K562 (cell line): ENCODE measurements at regions not wholly inside any gene's neighbourhood (a gene's known extent, or its start where the extent isn't known, plus 50 kb on each side); places are given as distances from the start of the nearest gene placed in this dataset.

Experiments
- BRF1 ChIP-seq: IDR thresholded peaks from 3 replicates; pipeline ENCODE4 v1.6.1; 2011; ENCODE audit warnings: borderline replicate concordance, mild to moderate bottlenecking; ENCODE audit not compliant: insufficient read length; ENCODE audit errors: extremely low read depth
- FOXM1 ChIP-seq, 2 experiments: fragments of 450-650 bp in 1 of 2; sonication (generic) in 1 of 2; formaldehyde crosslinking in 1 of 2; IDR thresholded peaks; 2 replicates each; pipeline versions ENCODE4 v1.6.1 to v1.9.0; 2017 to 2022; ENCODE audit warnings: low read depth in 2 of 2, mild to moderate bottlenecking in 2 of 2, missing genetic modification reagents in 1 of 2, moderate library complexity in 1 of 2
- PHTF2 ChIP-seq: fragments of 250-450 bp; sonication (Bioruptor Pico); IDR thresholded peaks from 2 replicates; pipeline ENCODE4 v1.5.0; 2021; ENCODE audit warnings: mild to moderate bottlenecking
- ZNF143 ChIP-seq: sonication (generic); formaldehyde crosslinking; IDR thresholded peaks from 2 replicates; pipeline ENCODE4 v1.9.0; 2022; ENCODE audit warnings: mild to moderate bottlenecking, missing genetic modification reagents
- ZNF445 ChIP-seq: fragments of 250-450 bp; sonication (Bioruptor Pico); IDR thresholded peaks from 2 replicates; pipeline ENCODE4 v1.4.0; 2020; ENCODE audit warnings: low read depth, mild to moderate bottlenecking, moderate library complexity
- TF ChIP-seq, protein P1 (sequence below), 2 experiments: IDR thresholded peaks; 2 replicates each; pipeline ENCODE4 v1.6.1; 2011; ENCODE audit warnings: borderline replicate concordance in 1 of 2, control low read depth in 1 of 2, low read depth in 1 of 2, low read length in 1 of 2, mild to moderate bottlenecking in 1 of 2, mixed read lengths in 1 of 2, moderate library complexity in 1 of 2; ENCODE audit not compliant: insufficient read depth in 1 of 2, insufficient read length in 1 of 2, poor library complexity in 1 of 2, severe bottlenecking in 1 of 2; ENCODE audit errors: extremely low read depth in 1 of 2
- TF ChIP-seq, protein P2 (sequence below): sonication (generic); formaldehyde crosslinking; IDR thresholded peaks from 2 replicates; pipeline ENCODE4 v1.9.0; 2022; ENCODE audit warnings: mild to moderate bottlenecking, missing genetic modification reagents
- TF ChIP-seq, protein P3 (sequence below): fragments of 250-450 bp; sonication (Bioruptor Pico); IDR thresholded peaks from 2 replicates; pipeline ENCODE4 v1.8.0; 2021; ENCODE audit warnings: moderate library complexity, mild to moderate bottlenecking, inconsistent platforms

DNA sequence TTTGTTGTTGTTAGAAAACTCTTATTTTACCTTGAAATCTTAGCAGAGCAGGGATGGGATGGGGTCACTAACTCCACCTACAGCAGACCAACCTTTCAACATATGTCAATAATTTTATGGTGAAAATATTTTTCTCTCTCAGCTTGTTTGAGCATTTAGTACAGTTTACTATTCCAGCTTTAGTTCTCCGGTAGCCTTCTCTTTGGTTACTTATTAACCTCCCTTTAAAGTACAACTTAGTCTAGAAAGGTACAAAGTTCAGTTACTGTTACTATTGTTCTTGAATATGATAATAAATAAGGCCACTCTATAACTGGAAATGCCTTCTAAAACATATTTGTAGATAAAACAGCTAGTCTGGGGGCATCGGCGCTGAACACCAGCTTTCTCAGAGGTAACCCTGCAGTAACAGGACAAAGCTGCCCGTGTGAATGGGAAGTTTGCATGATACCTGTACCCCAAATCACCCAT lies 233.3 kb downstream of the PCSK1 start:
- TF ChIP-seq PHTF2 (CRISPR knock-in tag) (no peak), ZNF445 (CRISPR knock-in tag) (no peak), FOXM1 (IDR thresholded peaks at IDR 0.05; ENCODE audit: low read depth) (no peak), FOXM1 (CRISPR knock-in tag; IDR thresholded peaks at IDR 0.05; ENCODE audit: low read depth) (no peak), ZNF143 (CRISPR knock-in tag) (no peak), BRF1 (no peak)
- TF ChIP-seq, protein P1, sequence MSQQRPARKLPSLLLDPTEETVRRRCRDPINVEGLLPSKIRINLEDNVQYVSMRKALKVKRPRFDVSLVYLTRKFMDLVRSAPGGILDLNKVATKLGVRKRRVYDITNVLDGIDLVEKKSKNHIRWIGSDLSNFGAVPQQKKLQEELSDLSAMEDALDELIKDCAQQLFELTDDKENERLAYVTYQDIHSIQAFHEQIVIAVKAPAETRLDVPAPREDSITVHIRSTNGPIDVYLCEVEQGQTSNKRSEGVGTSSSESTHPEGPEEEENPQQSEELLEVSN (IDR thresholded peaks at IDR 0.05; ENCODE audit: borderline replicate concordance in 1 of 2, extremely low read depth in 1 of 2, insufficient read depth in 1 of 2, insufficient read length in 1 of 2, low read depth in 1 of 2, low read length in 1 of 2, poor library complexity in 1 of 2, severe bottlenecking in 1 of 2), result no peak
- TF ChIP-seq, protein P2, sequence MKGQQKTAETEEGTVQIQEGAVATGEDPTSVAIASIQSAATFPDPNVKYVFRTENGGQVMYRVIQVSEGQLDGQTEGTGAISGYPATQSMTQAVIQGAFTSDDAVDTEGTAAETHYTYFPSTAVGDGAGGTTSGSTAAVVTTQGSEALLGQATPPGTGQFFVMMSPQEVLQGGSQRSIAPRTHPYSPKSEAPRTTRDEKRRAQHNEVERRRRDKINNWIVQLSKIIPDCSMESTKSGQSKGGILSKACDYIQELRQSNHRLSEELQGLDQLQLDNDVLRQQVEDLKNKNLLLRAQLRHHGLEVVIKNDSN (CRISPR knock-in tag), result no peak
- TF ChIP-seq, protein P3, sequence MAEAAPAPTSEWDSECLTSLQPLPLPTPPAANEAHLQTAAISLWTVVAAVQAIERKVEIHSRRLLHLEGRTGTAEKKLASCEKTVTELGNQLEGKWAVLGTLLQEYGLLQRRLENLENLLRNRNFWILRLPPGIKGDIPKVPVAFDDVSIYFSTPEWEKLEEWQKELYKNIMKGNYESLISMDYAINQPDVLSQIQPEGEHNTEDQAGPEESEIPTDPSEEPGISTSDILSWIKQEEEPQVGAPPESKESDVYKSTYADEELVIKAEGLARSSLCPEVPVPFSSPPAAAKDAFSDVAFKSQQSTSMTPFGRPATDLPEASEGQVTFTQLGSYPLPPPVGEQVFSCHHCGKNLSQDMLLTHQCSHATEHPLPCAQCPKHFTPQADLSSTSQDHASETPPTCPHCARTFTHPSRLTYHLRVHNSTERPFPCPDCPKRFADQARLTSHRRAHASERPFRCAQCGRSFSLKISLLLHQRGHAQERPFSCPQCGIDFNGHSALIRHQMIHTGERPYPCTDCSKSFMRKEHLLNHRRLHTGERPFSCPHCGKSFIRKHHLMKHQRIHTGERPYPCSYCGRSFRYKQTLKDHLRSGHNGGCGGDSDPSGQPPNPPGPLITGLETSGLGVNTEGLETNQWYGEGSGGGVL (CRISPR knock-in tag), result no peak
